A549 (cell line): ENCODE measurements at regions not wholly inside any gene's neighbourhood (a gene's known extent, or its start where the extent isn't known, plus 50 kb on each side); places are given as distances from the start of the nearest gene placed in this dataset.

ENCODE experiments used
- CTCF ChIP-seq: fragments of >200 bp; sonication (Bioruptor Twin); formaldehyde crosslinking; IDR thresholded peaks from 3 replicates; pipeline ENCODE4 v1.5.1; 2016
- EP300 ChIP-seq, 2 experiments: fragments of >200 bp; sonication (Bioruptor Twin); formaldehyde crosslinking; IDR thresholded peaks; 2 replicates in 1 of 2; 3 replicates in 1 of 2; pipeline ENCODE4 v1.6.1; 2016 to 2017
- HEYL ChIP-seq: fragments of 250-450 bp; sonication (Bioruptor Pico); IDR thresholded peaks from 2 replicates; pipeline ENCODE4 v1.8.0; 2021; ENCODE audit warnings: mild to moderate bottlenecking, moderate library complexity
- KDM1A ChIP-seq: fragments of 200-600 bp; sonication (generic); IDR thresholded peaks from 2 replicates; pipeline ENCODE4 v1.6.1; 2016; ENCODE audit warnings: low read depth, mild to moderate bottlenecking
- MYC ChIP-seq: IDR thresholded peaks from 2 replicates; pipeline ENCODE4 v1.6.1; 2012; ENCODE audit warnings: mild to moderate bottlenecking, inconsistent platforms, low read length, improper control_type of control experiment, borderline replicate concordance
- NFE2L2 ChIP-seq: fragments of 150-350 bp; conservative IDR thresholded peaks from 2 replicates; pipeline ENCODE4 v1.6.1; 2014; ENCODE audit warnings: low read length
- POLR2A ChIP-seq: IDR thresholded peaks from 2 replicates; pipeline ENCODE4 v1.6.1; 2012; ENCODE audit warnings: mild to moderate bottlenecking, low read length

- TF ChIP-seq KDM1A (no peak), MYC (no peak), CTCF (no peak), POLR2A (no peak), EP300 (IDR thresholded peaks at IDR 0.05) (no peak), NFE2L2 (no peak), HEYL (CRISPR knock-in tag) (no peak)
These were observed 202.3 kb downstream of the SPP2 start for GRCh38 chr2:234252772-234253171.
